HepG2 (cell line): ENCODE measurements at regions not wholly inside any gene's neighbourhood (a gene's known extent, or its start where the extent isn't known, plus 50 kb on each side); places are given as distances from the start of the nearest gene placed in this dataset.

Experiments
- TF ChIP-seq, protein P1 (sequence below): sonication (generic); formaldehyde crosslinking; IDR thresholded peaks from 2 replicates; pipeline ENCODE4 v1.5.0; 2020; ENCODE audit warnings: mild to moderate bottlenecking, missing genetic modification reagents
- TF ChIP-seq, protein P2 (sequence below): sonication (generic); formaldehyde crosslinking; IDR thresholded peaks from 2 replicates; pipeline ENCODE4 v1.8.0; 2022; ENCODE audit warnings: mild to moderate bottlenecking, missing genetic modification reagents, borderline replicate concordance
- TF ChIP-seq, protein P3 (sequence below): sonication (generic); formaldehyde crosslinking; IDR thresholded peaks from 2 replicates; pipeline ENCODE4 v1.5.0; 2020; ENCODE audit warnings: mild to moderate bottlenecking, missing genetic modification reagents, moderate library complexity
- TF ChIP-seq, protein P4 (sequence below): sonication (generic); formaldehyde crosslinking; IDR thresholded peaks from 2 replicates; pipeline ENCODE4 v1.5.0; 2020; ENCODE audit warnings: mild to moderate bottlenecking, missing genetic modification reagents

DNA sequence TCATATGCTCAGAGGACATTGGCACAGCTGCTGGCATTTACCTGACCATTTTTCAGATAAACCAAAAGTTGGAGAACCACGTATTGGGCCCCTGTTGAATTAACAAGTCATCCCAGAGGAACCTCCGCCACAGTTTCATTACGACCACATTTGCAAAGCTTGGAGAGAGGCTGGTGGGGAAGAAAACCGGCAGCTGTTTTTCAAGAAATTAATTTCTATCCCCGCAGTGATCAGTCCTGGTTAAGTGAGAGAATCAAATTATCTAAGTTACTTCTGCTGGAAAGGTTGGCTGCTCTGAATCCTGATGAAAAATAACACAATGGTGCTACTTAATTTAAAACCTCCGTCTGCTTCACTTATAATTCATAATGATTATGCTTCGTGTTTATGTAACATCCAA lies 737.1 kb upstream of the AUTS2 start:
- TF ChIP-seq, protein P1, sequence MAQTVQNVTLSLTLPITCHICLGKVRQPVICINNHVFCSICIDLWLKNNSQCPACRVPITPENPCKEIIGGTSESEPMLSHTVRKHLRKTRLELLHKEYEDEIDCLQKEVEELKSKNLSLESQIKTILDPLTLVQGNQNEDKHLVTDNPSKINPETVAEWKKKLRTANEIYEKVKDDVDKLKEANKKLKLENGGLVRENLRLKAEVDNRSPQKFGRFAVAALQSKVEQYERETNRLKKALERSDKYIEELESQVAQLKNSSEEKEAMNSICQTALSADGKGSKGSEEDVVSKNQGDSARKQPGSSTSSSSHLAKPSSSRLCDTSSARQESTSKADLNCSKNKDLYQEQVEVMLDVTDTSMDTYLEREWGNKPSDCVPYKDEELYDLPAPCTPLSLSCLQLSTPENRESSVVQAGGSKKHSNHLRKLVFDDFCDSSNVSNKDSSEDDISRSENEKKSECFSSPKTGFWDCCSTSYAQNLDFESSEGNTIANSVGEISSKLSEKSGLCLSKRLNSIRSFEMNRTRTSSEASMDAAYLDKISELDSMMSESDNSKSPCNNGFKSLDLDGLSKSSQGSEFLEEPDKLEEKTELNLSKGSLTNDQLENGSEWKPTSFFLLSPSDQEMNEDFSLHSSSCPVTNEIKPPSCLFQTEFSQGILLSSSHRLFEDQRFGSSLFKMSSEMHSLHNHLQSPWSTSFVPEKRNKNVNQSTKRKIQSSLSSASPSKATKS (CRISPR knock-in tag): no peak
- TF ChIP-seq, protein P2, sequence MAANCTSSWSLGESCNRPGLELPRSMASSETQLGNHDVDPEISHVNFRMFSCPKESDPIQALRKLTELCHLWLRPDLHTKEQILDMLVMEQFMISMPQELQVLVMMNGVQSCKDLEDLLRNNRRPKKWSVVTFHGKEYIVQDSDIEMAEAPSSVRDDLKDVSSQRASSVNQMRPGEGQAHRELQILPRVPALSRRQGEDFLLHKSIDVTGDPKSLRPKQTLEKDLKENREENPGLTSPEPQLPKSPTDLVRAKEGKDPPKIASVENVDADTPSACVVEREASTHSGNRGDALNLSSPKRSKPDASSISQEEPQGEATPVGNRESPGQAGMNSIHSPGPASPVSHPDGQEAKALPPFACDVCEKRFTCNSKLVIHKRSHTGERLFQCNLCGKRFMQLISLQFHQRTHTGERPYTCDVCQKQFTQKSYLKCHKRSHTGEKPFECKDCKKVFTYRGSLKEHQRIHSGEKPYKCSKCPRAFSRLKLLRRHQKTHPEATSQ (CRISPR knock-in tag): no peak
- TF ChIP-seq, protein P3, sequence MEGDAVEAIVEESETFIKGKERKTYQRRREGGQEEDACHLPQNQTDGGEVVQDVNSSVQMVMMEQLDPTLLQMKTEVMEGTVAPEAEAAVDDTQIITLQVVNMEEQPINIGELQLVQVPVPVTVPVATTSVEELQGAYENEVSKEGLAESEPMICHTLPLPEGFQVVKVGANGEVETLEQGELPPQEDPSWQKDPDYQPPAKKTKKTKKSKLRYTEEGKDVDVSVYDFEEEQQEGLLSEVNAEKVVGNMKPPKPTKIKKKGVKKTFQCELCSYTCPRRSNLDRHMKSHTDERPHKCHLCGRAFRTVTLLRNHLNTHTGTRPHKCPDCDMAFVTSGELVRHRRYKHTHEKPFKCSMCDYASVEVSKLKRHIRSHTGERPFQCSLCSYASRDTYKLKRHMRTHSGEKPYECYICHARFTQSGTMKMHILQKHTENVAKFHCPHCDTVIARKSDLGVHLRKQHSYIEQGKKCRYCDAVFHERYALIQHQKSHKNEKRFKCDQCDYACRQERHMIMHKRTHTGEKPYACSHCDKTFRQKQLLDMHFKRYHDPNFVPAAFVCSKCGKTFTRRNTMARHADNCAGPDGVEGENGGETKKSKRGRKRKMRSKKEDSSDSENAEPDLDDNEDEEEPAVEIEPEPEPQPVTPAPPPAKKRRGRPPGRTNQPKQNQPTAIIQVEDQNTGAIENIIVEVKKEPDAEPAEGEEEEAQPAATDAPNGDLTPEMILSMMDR: no peak
- TF ChIP-seq, protein P4, sequence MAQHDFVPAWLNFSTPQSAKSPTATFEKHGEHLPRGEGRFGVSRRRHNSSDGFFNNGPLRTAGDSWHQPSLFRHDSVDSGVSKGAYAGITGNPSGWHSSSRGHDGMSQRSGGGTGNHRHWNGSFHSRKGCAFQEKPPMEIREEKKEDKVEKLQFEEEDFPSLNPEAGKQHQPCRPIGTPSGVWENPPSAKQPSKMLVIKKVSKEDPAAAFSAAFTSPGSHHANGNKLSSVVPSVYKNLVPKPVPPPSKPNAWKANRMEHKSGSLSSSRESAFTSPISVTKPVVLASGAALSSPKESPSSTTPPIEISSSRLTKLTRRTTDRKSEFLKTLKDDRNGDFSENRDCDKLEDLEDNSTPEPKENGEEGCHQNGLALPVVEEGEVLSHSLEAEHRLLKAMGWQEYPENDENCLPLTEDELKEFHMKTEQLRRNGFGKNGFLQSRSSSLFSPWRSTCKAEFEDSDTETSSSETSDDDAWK (CRISPR knock-in tag): no peak
